Suprapubic skin (tissue), 4 donors: ENCODE measurements at regions not wholly inside any gene's neighbourhood (a gene's known extent, or its start where the extent isn't known, plus 50 kb on each side); places are given as distances from the start of the nearest gene placed in this dataset.

Experiments used
- DNase-seq, 2 donors: peaks; one replicate each; pipeline ENCODE4 v3.0.0-alpha.2; 2019; ENCODE audit warnings: low spot score in 2 of 2
- H3K27ac ChIP-seq: fragments of 200-600 bp; sonication (generic); one replicate; pipeline ENCODE4 v1.5.1; 2019
- H3K27me3 ChIP-seq: fragments of 200-600 bp; sonication (generic); one replicate; pipeline ENCODE4 v1.5.1; 2019
- H3K36me3 ChIP-seq: fragments of 200-600 bp; sonication (generic); one replicate; pipeline ENCODE4 v1.5.1; 2019
- H3K4me1 ChIP-seq: fragments of 200-600 bp; sonication (generic); one replicate; pipeline ENCODE4 v1.5.1; 2019
- H3K4me3 ChIP-seq: fragments of 200-600 bp; sonication (generic); one replicate; pipeline ENCODE4 v1.5.1; 2019; ENCODE audit warnings: mild to moderate bottlenecking
- H3K9me3 ChIP-seq: fragments of 200-600 bp; sonication (generic); one replicate; pipeline ENCODE4 v1.5.1; 2019
- CTCF ChIP-seq, 2 donors: fragments of 200-600 bp in 1 of 2; fragments of 450-650 bp in 1 of 2; sonication (generic) in 1 of 2; IDR thresholded peaks; one replicate each; pipeline ENCODE4 v1.5.1; 2016 to 2019; ENCODE audit warnings: antibody characterized with exemption in 2 of 2, mild to moderate bottlenecking in 1 of 2, moderate library complexity in 1 of 2
- EP300 ChIP-seq: sonication (generic); formaldehyde crosslinking; IDR thresholded peaks from one replicate; pipeline ENCODE4 v1.6.1; 2017; ENCODE audit warnings: antibody characterized with exemption
- POLR2A ChIP-seq, 2 donors: fragments of 450-650 bp; IDR thresholded peaks; one replicate each; pipeline ENCODE4 v1.6.1; 2017; ENCODE audit warnings: antibody characterized with exemption in 2 of 2, mild to moderate bottlenecking in 2 of 2, moderate library complexity in 2 of 2
- POLR2AphosphoS5 ChIP-seq, 3 donors: sonication (generic); formaldehyde crosslinking; IDR thresholded peaks; one replicate each; pipeline ENCODE4 v1.6.1; 2017; ENCODE audit warnings: antibody characterized with exemption in 3 of 3
- WGBS: methylation state at CpG from one replicate; pipeline ENCODE4 v1.1.5; 2018; 5-methylcytosine and 5-hydroxymethylcytosine counted together

- Histone ChIP-seq H3K9me3 (no peaks in the 10 kb centered on the region), H3K4me3 (no peak overlapping the region), H3K27ac (no peak overlapping the region), H3K4me1 (peaks cover 11% of the 10 kb centered on the region), H3K36me3 (no peaks in the 10 kb centered on the region), H3K27me3 (peaks cover 23% of the 10 kb centered on the region)
- DNase-seq, result peak; percentile 11 to 34
- TF ChIP-seq POLR2AphosphoS5 (IDR thresholded peaks at IDR 0.05), result no peak
- no peak for TF ChIP-seq POLR2A (IDR thresholded peaks at IDR 0.05)
- no peak for TF ChIP-seq CTCF (IDR thresholded peaks at IDR 0.05)
- no peak for TF ChIP-seq EP300
- 69% methylated on average over 5 of the region's 5 CpGs for WGBS
Measured at GRCh38 chr15:70582143-70582945, 181.0 kb downstream of the UACA start.

GRCh38 chr15:70580958-70581357 lies 182.4 kb downstream of the UACA start:
- Histone ChIP-seq H3K27ac (no peak overlapping the region), H3K36me3 (no peaks in the 10 kb centered on the region), H3K4me3 (no peak overlapping the region), H3K9me3 (no peaks in the 10 kb centered on the region), H3K27me3 (peaks cover 16% of the 10 kb centered on the region), H3K4me1 (peaks cover 22% of the 10 kb centered on the region)
- TF ChIP-seq EP300 (no peak), POLR2AphosphoS5 (IDR thresholded peaks at IDR 0.05) (no peak), CTCF (IDR thresholded peaks at IDR 0.05) (no peak), POLR2A (IDR thresholded peaks at IDR 0.05) (no peak)
- DNase-seq, result peak; percentile 28 to 47
- WGBS, result 95% methylated on average over 5 of the region's 6 CpGs

GRCh38 chr15:70580286-70580685 lies 183.1 kb downstream of the UACA start:
- Histone ChIP-seq H3K4me1 (peaks cover 20% of the 10 kb centered on the region), H3K36me3 (no peaks in the 10 kb centered on the region), H3K27ac (no peak overlapping the region), H3K9me3 (no peaks in the 10 kb centered on the region), H3K27me3 (peaks cover 9% of the 10 kb centered on the region), H3K4me3 (no peak overlapping the region)
- DNase-seq, result peak; percentile 30 to 61
- TF ChIP-seq POLR2AphosphoS5 (IDR thresholded peaks at IDR 0.05) (no peak), CTCF (IDR thresholded peaks at IDR 0.05) (no peak), EP300 (no peak), POLR2A (IDR thresholded peaks at IDR 0.05) (no peak)
- WGBS, result 82% methylated on average over 10 of the region's 10 CpGs

- Histone ChIP-seq H3K27me3 (peaks cover 4% of the 10 kb centered on the region), H3K9me3 (no peaks in the 10 kb centered on the region), H3K36me3 (no peaks in the 10 kb centered on the region), H3K27ac (no peak overlapping the region), H3K4me1 (peaks cover 15% of the 10 kb centered on the region), H3K4me3 (no peak overlapping the region)
- 78% methylated on average over 3 of the region's 3 CpGs for WGBS
- no peak for TF ChIP-seq POLR2AphosphoS5 (IDR thresholded peaks at IDR 0.05)
- DNase-seq, result peak in 1 of 2 donors; percentile 1
Measured at GRCh38 chr15:70579766-70580165, 183.6 kb downstream of the UACA start.

GRCh38 chr15:70578196-70578595 lies 185.2 kb downstream of the UACA start:
- peaks cover 15% of the 10 kb centered on the region for H3K4me1 ChIP-seq
- peak; percentile 16 to 29 for DNase-seq
- H3K27ac ChIP-seq, result no peak overlapping the region
- no peak for TF ChIP-seq POLR2AphosphoS5 (IDR thresholded peaks at IDR 0.05)
- TF ChIP-seq POLR2A (IDR thresholded peaks at IDR 0.05), result no peak
- no peak for TF ChIP-seq EP300
- TF ChIP-seq CTCF (IDR thresholded peaks at IDR 0.05), result no peak
- peaks cover 3% of the 10 kb centered on the region for H3K27me3 ChIP-seq
- H3K36me3 ChIP-seq, result no peaks in the 10 kb centered on the region
- H3K4me3 ChIP-seq, result no peak overlapping the region
- no peaks in the 10 kb centered on the region for H3K9me3 ChIP-seq
- 97% methylated on average over 10 of the region's 10 CpGs for WGBS
